ENCODE measurements at regions not wholly inside any gene's neighbourhood (a gene's known extent, or its start where the extent isn't known, plus 50 kb on each side); places are given as distances from the start of the nearest gene placed in this dataset.

- Histone ChIP-seq H3K27ac (replicated peaks) (no peak overlapping the region), H3K27me3 (ENCODE audit: insufficient read depth, poor library complexity, severe bottlenecking) (no peaks in the 10 kb centered on the region), H3K4me3 (replicated peaks; ENCODE audit: insufficient read depth, low read length) (no peak overlapping the region)
- DNase-seq (ENCODE audit: low read depth in 1 of 2, low spot score in 1 of 2): no peak
- no peak for TF ChIP-seq GABPA (IDR thresholded peaks at IDR 0.05; ENCODE audit: low read depth)
- TF ChIP-seq, protein P1, sequence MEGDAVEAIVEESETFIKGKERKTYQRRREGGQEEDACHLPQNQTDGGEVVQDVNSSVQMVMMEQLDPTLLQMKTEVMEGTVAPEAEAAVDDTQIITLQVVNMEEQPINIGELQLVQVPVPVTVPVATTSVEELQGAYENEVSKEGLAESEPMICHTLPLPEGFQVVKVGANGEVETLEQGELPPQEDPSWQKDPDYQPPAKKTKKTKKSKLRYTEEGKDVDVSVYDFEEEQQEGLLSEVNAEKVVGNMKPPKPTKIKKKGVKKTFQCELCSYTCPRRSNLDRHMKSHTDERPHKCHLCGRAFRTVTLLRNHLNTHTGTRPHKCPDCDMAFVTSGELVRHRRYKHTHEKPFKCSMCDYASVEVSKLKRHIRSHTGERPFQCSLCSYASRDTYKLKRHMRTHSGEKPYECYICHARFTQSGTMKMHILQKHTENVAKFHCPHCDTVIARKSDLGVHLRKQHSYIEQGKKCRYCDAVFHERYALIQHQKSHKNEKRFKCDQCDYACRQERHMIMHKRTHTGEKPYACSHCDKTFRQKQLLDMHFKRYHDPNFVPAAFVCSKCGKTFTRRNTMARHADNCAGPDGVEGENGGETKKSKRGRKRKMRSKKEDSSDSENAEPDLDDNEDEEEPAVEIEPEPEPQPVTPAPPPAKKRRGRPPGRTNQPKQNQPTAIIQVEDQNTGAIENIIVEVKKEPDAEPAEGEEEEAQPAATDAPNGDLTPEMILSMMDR (IDR thresholded peaks at IDR 0.05; ENCODE audit: insufficient read depth, low read length): no peak
- TF ChIP-seq, protein P2, sequence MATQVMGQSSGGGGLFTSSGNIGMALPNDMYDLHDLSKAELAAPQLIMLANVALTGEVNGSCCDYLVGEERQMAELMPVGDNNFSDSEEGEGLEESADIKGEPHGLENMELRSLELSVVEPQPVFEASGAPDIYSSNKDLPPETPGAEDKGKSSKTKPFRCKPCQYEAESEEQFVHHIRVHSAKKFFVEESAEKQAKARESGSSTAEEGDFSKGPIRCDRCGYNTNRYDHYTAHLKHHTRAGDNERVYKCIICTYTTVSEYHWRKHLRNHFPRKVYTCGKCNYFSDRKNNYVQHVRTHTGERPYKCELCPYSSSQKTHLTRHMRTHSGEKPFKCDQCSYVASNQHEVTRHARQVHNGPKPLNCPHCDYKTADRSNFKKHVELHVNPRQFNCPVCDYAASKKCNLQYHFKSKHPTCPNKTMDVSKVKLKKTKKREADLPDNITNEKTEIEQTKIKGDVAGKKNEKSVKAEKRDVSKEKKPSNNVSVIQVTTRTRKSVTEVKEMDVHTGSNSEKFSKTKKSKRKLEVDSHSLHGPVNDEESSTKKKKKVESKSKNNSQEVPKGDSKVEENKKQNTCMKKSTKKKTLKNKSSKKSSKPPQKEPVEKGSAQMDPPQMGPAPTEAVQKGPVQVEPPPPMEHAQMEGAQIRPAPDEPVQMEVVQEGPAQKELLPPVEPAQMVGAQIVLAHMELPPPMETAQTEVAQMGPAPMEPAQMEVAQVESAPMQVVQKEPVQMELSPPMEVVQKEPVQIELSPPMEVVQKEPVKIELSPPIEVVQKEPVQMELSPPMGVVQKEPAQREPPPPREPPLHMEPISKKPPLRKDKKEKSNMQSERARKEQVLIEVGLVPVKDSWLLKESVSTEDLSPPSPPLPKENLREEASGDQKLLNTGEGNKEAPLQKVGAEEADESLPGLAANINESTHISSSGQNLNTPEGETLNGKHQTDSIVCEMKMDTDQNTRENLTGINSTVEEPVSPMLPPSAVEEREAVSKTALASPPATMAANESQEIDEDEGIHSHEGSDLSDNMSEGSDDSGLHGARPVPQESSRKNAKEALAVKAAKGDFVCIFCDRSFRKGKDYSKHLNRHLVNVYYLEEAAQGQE (IDR thresholded peaks at IDR 0.05; ENCODE audit: insufficient replicate concordance, low read depth): no peak
- TF ChIP-seq POLR2AphosphoS5 (IDR thresholded peaks at IDR 0.05; ENCODE audit: low read depth): no peak
- TF ChIP-seq SPI1 (IDR thresholded peaks at IDR 0.05; ENCODE audit: borderline replicate concordance, low read depth): no peak
Measured at GRCh38 chr13:85445534-85445933, 353.7 kb downstream of the SLITRK6 start.

DNA sequence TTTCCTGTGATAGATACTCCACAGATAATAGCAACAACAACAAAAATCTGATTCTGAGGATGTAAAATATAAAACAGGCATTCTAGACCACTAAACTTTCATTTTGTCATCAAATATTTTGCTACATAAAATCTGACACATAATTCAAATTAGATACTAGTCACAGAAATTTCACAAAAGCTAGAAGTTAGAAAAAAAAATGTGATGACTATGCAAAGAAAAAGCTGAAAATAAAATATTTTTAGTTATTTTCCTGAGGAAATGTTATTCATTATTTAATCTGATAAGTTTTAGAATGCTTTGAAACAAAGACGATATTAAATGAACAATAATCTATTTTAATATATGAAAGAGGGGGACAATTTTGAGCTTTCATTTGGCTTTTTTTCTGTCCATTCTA, 357.2 kb downstream of the SLITRK6 start:
- Histone ChIP-seq H3K4me3 (replicated peaks; ENCODE audit: insufficient read depth, low read length) (no peak overlapping the region), H3K27ac (replicated peaks) (no peak overlapping the region), H3K27me3 (ENCODE audit: insufficient read depth, poor library complexity, severe bottlenecking) (no peaks in the 10 kb centered on the region)
- DNase-seq (ENCODE audit: low read depth in 1 of 2, low spot score in 1 of 2): no peak
- TF ChIP-seq GABPA (IDR thresholded peaks at IDR 0.05; ENCODE audit: low read depth): no peak
- TF ChIP-seq SPI1 (IDR thresholded peaks at IDR 0.05; ENCODE audit: borderline replicate concordance, low read depth): no peak
- TF ChIP-seq, protein P2 (IDR thresholded peaks at IDR 0.05; ENCODE audit: insufficient replicate concordance, low read depth): no peak
- no peak for TF ChIP-seq POLR2AphosphoS5 (IDR thresholded peaks at IDR 0.05; ENCODE audit: low read depth)
- TF ChIP-seq, protein P1 (IDR thresholded peaks at IDR 0.05; ENCODE audit: insufficient read depth, low read length): no peak

GRCh38 chr13:85441364-85441763, 357.9 kb downstream of the SLITRK6 start:
- no peak overlapping the region for H3K27ac ChIP-seq (replicated peaks)
- no peak overlapping the region for H3K4me3 ChIP-seq (replicated peaks; ENCODE audit: insufficient read depth, low read length)
- DNase-seq (ENCODE audit: low read depth in 1 of 2, low spot score in 1 of 2): no peak
- no peaks in the 10 kb centered on the region for H3K27me3 ChIP-seq (ENCODE audit: insufficient read depth, poor library complexity, severe bottlenecking)
- TF ChIP-seq GABPA (IDR thresholded peaks at IDR 0.05; ENCODE audit: low read depth) (no peak), POLR2AphosphoS5 (IDR thresholded peaks at IDR 0.05; ENCODE audit: low read depth) (no peak), SPI1 (IDR thresholded peaks at IDR 0.05; ENCODE audit: borderline replicate concordance, low read depth) (no peak)
- TF ChIP-seq, protein P2 (IDR thresholded peaks at IDR 0.05; ENCODE audit: insufficient replicate concordance, low read depth): no peak
- TF ChIP-seq, protein P1 (IDR thresholded peaks at IDR 0.05; ENCODE audit: insufficient read depth, low read length): no peak
